A673 (cell line): ENCODE measurements at regions not wholly inside any gene's neighbourhood (a gene's known extent, or its start where the extent isn't known, plus 50 kb on each side); places are given as distances from the start of the nearest gene placed in this dataset.

Experiments used
- BruUV-seq: library from RNA; stranded (reverse); fragments of 400-500 nt; replicated peaks from 2 replicates; lab custom pipeline; 2021; lab: Mats Ljungman, UMichigan
- CTCF ChIA-PET: fragments of 300-600 bp; sonication (Branson Sonifier 250); formaldehyde crosslinking; loops from one replicate; lab custom pipeline; 2022; ENCODE audit warnings: antibody characterized with exemption; lab: Charles Lee
- POLR2A ChIA-PET: fragments of 300-600 bp; sonication (Branson Sonifier 250); formaldehyde crosslinking; loops from one replicate; lab custom pipeline; 2022; ENCODE audit warnings: antibody characterized with exemption; ENCODE audit not compliant: low non-redundant PET; lab: Charles Lee
- DNase-seq: peaks from one replicate; pipeline ENCODE4 v3.0.0-alpha.2; 2015; ENCODE audit warnings: low spot score
- H3K27ac ChIP-seq: fragments of 200-600 bp; sonication (generic); 2 replicates; pipeline ENCODE4 v1.5.1; 2016; ENCODE audit warnings: mixed run types, low read depth, mild to moderate bottlenecking, mixed read lengths, antibody characterized with exemption, low read length; ENCODE audit not compliant: poor library complexity, severe bottlenecking
- H3K27me3 ChIP-seq: fragments of 200-600 bp; sonication (generic); replicated peaks from 2 replicates; pipeline ENCODE4 v1.6.1; 2017; ENCODE audit warnings: mixed run types, low read depth, mild to moderate bottlenecking, mixed read lengths, antibody characterized with exemption, low read length; ENCODE audit not compliant: insufficient read depth, poor library complexity
- H3K36me3 ChIP-seq: fragments of 200-600 bp; sonication (generic); 2 replicates; pipeline ENCODE4 v1.6.1; 2016; ENCODE audit warnings: mixed run types, mild to moderate bottlenecking, mixed read lengths, antibody characterized with exemption, low read length; ENCODE audit not compliant: insufficient read depth, poor library complexity, severe bottlenecking
- H3K4me1 ChIP-seq: fragments of 200-600 bp; sonication (generic); 2 replicates; pipeline ENCODE4 v1.6.1; 2017; ENCODE audit warnings: mixed run types, mild to moderate bottlenecking, mixed read lengths, antibody characterized with exemption, low read length; ENCODE audit not compliant: insufficient read depth, poor library complexity, severe bottlenecking
- H3K4me3 ChIP-seq: fragments of 200-600 bp; sonication (generic); 2 replicates; pipeline ENCODE4 v1.5.1; 2016; ENCODE audit warnings: low read depth, mixed run types, mild to moderate bottlenecking, mixed read lengths, low read length; ENCODE audit not compliant: poor library complexity, severe bottlenecking
- H3K9me3 ChIP-seq: fragments of 200-600 bp; sonication (generic); 2 replicates; pipeline ENCODE4 v1.6.1; 2016; ENCODE audit warnings: mixed run types, low read depth, mild to moderate bottlenecking, mixed read lengths, antibody characterized with exemption, low read length; ENCODE audit not compliant: poor library complexity, severe bottlenecking
- CTCF ChIP-seq: fragments of 300-800, 200-600 bp; sonication (generic); conservative IDR thresholded peaks from 2 replicates; pipeline ENCODE4 v1.5.1; 2017; ENCODE audit warnings: low read depth, mild to moderate bottlenecking, antibody characterized with exemption, low read length, moderate library complexity, mixed read lengths
- EZH2 ChIP-seq: fragments of 200-600 bp; sonication (generic); IDR thresholded peaks from 2 replicates; pipeline ENCODE4 v1.6.1; 2017; ENCODE audit warnings: borderline replicate concordance, low read depth, mild to moderate bottlenecking, mixed read lengths, antibody characterized with exemption, low read length; ENCODE audit not compliant: poor library complexity, severe bottlenecking
- intact Hi-C: fragments of 100-400 bp; cut with micrococcal nuclease; formaldehyde crosslinking; loops from one replicate; pipeline ENCODE4 v1.10.0; 2022; ENCODE audit not compliant: unreplicated experiment

- H3K4me3 ChIP-seq: no peak overlapping the region
- TF ChIP-seq CTCF: no peak
- TF ChIP-seq EZH2: no peak
- no peaks in the 10 kb centered on the region for H3K9me3 ChIP-seq
- peaks cover 4% of the 10 kb centered on the region for H3K27me3 ChIP-seq
- intact Hi-C loops: no loop called here
- no peak for DNase-seq
- BruUV-seq: no TSS peak
- ChIA-PET POLR2A (no interaction called here), CTCF (no interaction called here)
- H3K36me3 ChIP-seq: no peaks in the 10 kb centered on the region
- H3K27ac ChIP-seq: no peak overlapping the region
- no peaks in the 10 kb centered on the region for H3K4me1 ChIP-seq
Measured at GRCh38 chr2:20130160-20130560, 78.7 kb upstream of the LAPTM4A start.

- CTCF ChIA-PET: interaction anchor here (0.7 kb wide), 1 partner anchor 18 kb away, joined by 3 read pairs; no protein-coding TSS in a partner anchor
- Histone ChIP-seq H3K9me3 (no peaks in the 10 kb centered on the region), H3K27ac (no peak overlapping the region), H3K4me1 (no peaks in the 10 kb centered on the region), H3K4me3 (no peak overlapping the region), H3K36me3 (no peaks in the 10 kb centered on the region), H3K27me3 (peaks cover 4% of the 10 kb centered on the region)
- intact Hi-C loops: no loop called here
- TF ChIP-seq EZH2: no peak
- TF ChIP-seq CTCF: no peak
- POLR2A ChIA-PET: no interaction called here
- no TSS peak for BruUV-seq
- no peak for DNase-seq
Measured at GRCh38 chr2:20129331-20130159, 78.1 kb upstream of the LAPTM4A start.

- Histone ChIP-seq H3K36me3 (no peaks in the 10 kb centered on the region), H3K9me3 (no peaks in the 10 kb centered on the region), H3K27ac (no peak overlapping the region), H3K27me3 (peaks cover 4% of the 10 kb centered on the region), H3K4me1 (no peaks in the 10 kb centered on the region), H3K4me3 (no peak overlapping the region)
- no TSS peak for BruUV-seq
- TF ChIP-seq EZH2 (no peak), CTCF (no peak)
- CTCF ChIA-PET: interaction anchor here (0.7 kb wide), 1 partner anchor 17 kb away, joined by 3 read pairs; no protein-coding TSS in a partner anchor
- no peak for DNase-seq
- POLR2A ChIA-PET: no interaction called here
- intact Hi-C loops: no loop called here
Measured at GRCh38 chr2:20128506-20129330, 77.3 kb upstream of the LAPTM4A start.
